ENCODE measurements at regions not wholly inside any gene's neighbourhood (a gene's known extent, or its start where the extent isn't known, plus 50 kb on each side); places are given as distances from the start of the nearest gene placed in this dataset.

- peak; percentile 36; the same call in 1 of the 2 replicates for TF ChIP-seq JUN (CRISPR knock-in tag; IDR thresholded peaks at IDR 0.05)
- TF ChIP-seq BRD4 (CRISPR knock-in tag; IDR thresholded peaks at IDR 0.05), result 0 out of 2 replicates have a peak, but pooled peaks have one; percentile 26
- TF ChIP-seq SRF (IDR thresholded peaks at IDR 0.05; ENCODE audit: low read depth, low read length), result peak; percentile 73
- TF ChIP-seq FOXP4 (CRISPR knock-in tag; IDR thresholded peaks at IDR 0.05), result peak; percentile 63
- TF ChIP-seq MAZ (IDR thresholded peaks at IDR 0.05; ENCODE audit: borderline replicate concordance, low read depth, low read length), result no peak
- no peak for TF ChIP-seq MAZ (CRISPR knock-in tag; IDR thresholded peaks at IDR 0.05; ENCODE audit: low read depth)
- TF ChIP-seq RERE (CRISPR knock-in tag; IDR thresholded peaks at IDR 0.05; ENCODE audit: low read depth), result no peak
- peak; percentile 54; the same call in 1 of the 2 replicates for TF ChIP-seq POLR2AphosphoS5 (IDR thresholded peaks at IDR 0.05; ENCODE audit: low read depth, low read length)
- peak; percentile 78; the same call in 1 of the 2 replicates for TF ChIP-seq NCOR1 (IDR thresholded peaks at IDR 0.05; ENCODE audit: borderline replicate concordance, low read length)
- TF ChIP-seq SKI (IDR thresholded peaks at IDR 0.05; ENCODE audit: partially characterized antibody), result no peak
- TF ChIP-seq NFIC (IDR thresholded peaks at IDR 0.05; ENCODE audit: low read length), result peak; percentile 84
- peak; percentile 42; the same call in 1 of the 2 replicates for TF ChIP-seq HNF4G (IDR thresholded peaks at IDR 0.05; ENCODE audit: borderline replicate concordance, low read depth, low read length)
- no peak for TF ChIP-seq HNF4G (CRISPR knock-in tag; IDR thresholded peaks at IDR 0.05; ENCODE audit: borderline replicate concordance, low read depth)
- TF ChIP-seq CREM (IDR thresholded peaks at IDR 0.05), result peak; percentile 52
- no peak for TF ChIP-seq CREM (CRISPR knock-in tag; IDR thresholded peaks at IDR 0.05)
- peak in 1 of 2 experiments; percentile 47; a peak in 1 of 4 replicates for TF ChIP-seq POLR2A (IDR thresholded peaks at IDR 0.05; ENCODE audit: insufficient read depth in 1 of 2, low read depth in 2 of 2, low read length in 2 of 2)
- TF ChIP-seq ZFYVE20 (CRISPR knock-in tag; IDR thresholded peaks at IDR 0.05; ENCODE audit: borderline replicate concordance, low read depth), result no peak
- no peak for TF ChIP-seq SOX6 (IDR thresholded peaks at IDR 0.05)
- TF ChIP-seq SOX6 (CRISPR knock-in tag; IDR thresholded peaks at IDR 0.05), result peak; percentile 77
- TF ChIP-seq MIER2 (CRISPR knock-in tag; IDR thresholded peaks at IDR 0.05), result 0 out of 2 replicates have a peak, but pooled peaks have one; percentile 23
- peak; percentile 93 for TF ChIP-seq MED1 (CRISPR knock-in tag; IDR thresholded peaks at IDR 0.05)
- no peak for TF ChIP-seq HNRNPLL (IDR thresholded peaks at IDR 0.05; ENCODE audit: low read depth, low read length, poor library complexity, severe bottlenecking)
- TF ChIP-seq SOX13 (IDR thresholded peaks at IDR 0.05), result no peak
- peak in 1 of 2 experiments; percentile 37; a peak in 1 of 4 replicates for TF ChIP-seq SOX13 (CRISPR knock-in tag; conservative IDR thresholded peaks at IDR 0.05 in 1 of 2, IDR thresholded peaks at IDR 0.05 in 1 of 2)
- TF ChIP-seq ZNF761 (CRISPR knock-in tag; conservative IDR thresholded peaks at IDR 0.05), result no peak
Observed at GRCh38 chr2:215693193-215693998, 257.5 kb upstream of the FN1 start (continued).

Data from HepG2 (cell line).